Ovary (tissue), 7 donors: ENCODE measurements at regions not wholly inside any gene's neighbourhood (a gene's known extent, or its start where the extent isn't known, plus 50 kb on each side); places are given as distances from the start of the nearest gene placed in this dataset.

Experiments used
- DNase-seq, 5 donors: peaks; one replicate each; pipeline ENCODE4 v3.0.0-alpha.2; 2019 to 2020
- H3K27ac ChIP-seq, 2 donors: fragments of 200-600 bp; one replicate each; pipeline versions ENCODE4 v1.5.1 to v1.8.0; 2019 to 2022
- H3K27me3 ChIP-seq: fragments of 200-600 bp; one replicate; pipeline ENCODE4 v1.8.0; 2022
- H3K36me3 ChIP-seq: fragments of 200-600 bp; sonication (generic); one replicate; pipeline ENCODE4 v1.5.1; 2019
- H3K4me1 ChIP-seq: one replicate; pipeline ENCODE4 v1.8.1; 2013; ENCODE audit warnings: mild to moderate bottlenecking, moderate library complexity; ENCODE audit not compliant: insufficient read depth
- H3K4me3 ChIP-seq: fragments of 200-600 bp; sonication (generic); one replicate; pipeline ENCODE4 v1.5.1; 2017
- H3K9me3 ChIP-seq, 2 donors: fragments of 200-600 bp in 1 of 2; sonication (generic) in 1 of 2; one replicate each; pipeline versions ENCODE4 v1.5.1 to v1.8.1; 2013 to 2019; ENCODE audit warnings: mild to moderate bottlenecking in 1 of 2, moderate library complexity in 1 of 2
- CTCF ChIP-seq, 3 donors: fragments of 450-650 bp in 2 of 3; fragments of 200-600 bp in 1 of 3; IDR thresholded peaks; one replicate each; pipeline versions ENCODE4 v1.5.1 to v1.8.0; 2016 to 2022; ENCODE audit warnings: antibody characterized with exemption in 3 of 3, mild to moderate bottlenecking in 1 of 3
- EP300 ChIP-seq: sonication (generic); formaldehyde crosslinking; IDR thresholded peaks from one replicate; pipeline ENCODE4 v1.6.1; 2017; ENCODE audit warnings: antibody characterized with exemption
- POLR2A ChIP-seq: fragments of 450-650 bp; IDR thresholded peaks from one replicate; pipeline ENCODE4 v1.6.1; 2017; ENCODE audit warnings: antibody characterized with exemption, mild to moderate bottlenecking, moderate library complexity
- WGBS, 3 donors: extraction: QIAGEN DNeasy Blood & Tissue Kit in 1 of 3; methylation state at CpG; one replicate each; pipeline versions ENCODE4 v1.1.5 to v1.1.7; 2013 to 2017; 5-methylcytosine and 5-hydroxymethylcytosine counted together
- intact Hi-C, 4 donors: fragments of 100-400 bp; cut with DNase I; formaldehyde crosslinking; loops; one replicate each; pipeline versions ENCODE4 v1.11.0 to v1.15.1; 2022 to 2023
- donor health status: DM: no; HTN: no; CAD: no; lungs with moderate emphysema.
- donor health status: DM: no; HTN: no; CAD: no.
- donor health status: Bipolar disorder and iron deficiency.
- donor health status: DM: no; HTN: no; CAD: no.
- donor health status: DM: yes; HTN: yes; CAD: no.

DNA sequence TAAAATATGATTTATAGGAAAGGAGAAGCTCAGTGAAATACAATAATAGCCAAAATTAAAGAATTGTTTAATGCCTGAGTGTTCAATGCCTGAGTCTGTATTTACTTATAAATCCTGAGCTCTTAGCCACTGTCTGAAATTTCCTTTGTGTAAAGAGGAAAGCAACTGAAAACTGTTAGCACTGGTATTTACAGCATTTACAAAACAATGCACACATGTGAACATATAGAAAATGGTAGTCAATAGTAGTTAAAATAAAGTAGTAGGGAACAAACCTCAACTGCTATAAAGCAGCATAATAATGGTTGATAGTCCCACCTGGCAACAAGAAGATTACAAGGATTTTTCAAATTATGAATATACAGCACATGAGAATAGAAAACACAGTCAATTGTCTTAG lies 1137.1 kb upstream of the ATXN8OS start:
- no peak overlapping the region for H3K27ac ChIP-seq
- no peak for DNase-seq
- intact Hi-C loops = no loop called here
- H3K36me3 ChIP-seq = no peaks in the 10 kb centered on the region
- H3K9me3 ChIP-seq = no peaks in the 10 kb centered on the region
- H3K27me3 ChIP-seq = no peaks in the 10 kb centered on the region
- H3K4me1 ChIP-seq = no peaks in the 10 kb centered on the region
- no peak overlapping the region for H3K4me3 ChIP-seq
- TF ChIP-seq EP300 (no peak), CTCF (IDR thresholded peaks at IDR 0.05) (no peak), POLR2A (no peak)

GRCh38 chr13:68948586-68948985 lies 1159.0 kb upstream of the ATXN8OS start:
- TF ChIP-seq CTCF (IDR thresholded peaks at IDR 0.05) (no peak), POLR2A (no peak), EP300 (no peak)
- intact Hi-C loops = no loop called here
- H3K4me1 ChIP-seq = no peaks in the 10 kb centered on the region
- H3K27ac ChIP-seq = no peak overlapping the region
- H3K27me3 ChIP-seq = peaks cover 2% of the 10 kb centered on the region
- no peak overlapping the region for H3K4me3 ChIP-seq
- no peaks in the 10 kb centered on the region for H3K9me3 ChIP-seq
- no peaks in the 10 kb centered on the region for H3K36me3 ChIP-seq
- no peak for DNase-seq

GRCh38 chr13:68944272-68944671 lies 1163.4 kb upstream of the ATXN8OS start:
- Histone ChIP-seq H3K4me1 (no peaks in the 10 kb centered on the region), H3K9me3 (no peaks in the 10 kb centered on the region), H3K4me3 (no peak overlapping the region), H3K27me3 (peaks cover 2% of the 10 kb centered on the region), H3K36me3 (no peaks in the 10 kb centered on the region), H3K27ac (no peak overlapping the region)
- no peak for DNase-seq
- intact Hi-C loops = no loop called here
- WGBS, 3 donors = 90 to 93% (median 92%) methylated on average over 2 of the region's 2 CpGs
- TF ChIP-seq CTCF (IDR thresholded peaks at IDR 0.05) (no peak), EP300 (no peak), POLR2A (no peak)

DNA sequence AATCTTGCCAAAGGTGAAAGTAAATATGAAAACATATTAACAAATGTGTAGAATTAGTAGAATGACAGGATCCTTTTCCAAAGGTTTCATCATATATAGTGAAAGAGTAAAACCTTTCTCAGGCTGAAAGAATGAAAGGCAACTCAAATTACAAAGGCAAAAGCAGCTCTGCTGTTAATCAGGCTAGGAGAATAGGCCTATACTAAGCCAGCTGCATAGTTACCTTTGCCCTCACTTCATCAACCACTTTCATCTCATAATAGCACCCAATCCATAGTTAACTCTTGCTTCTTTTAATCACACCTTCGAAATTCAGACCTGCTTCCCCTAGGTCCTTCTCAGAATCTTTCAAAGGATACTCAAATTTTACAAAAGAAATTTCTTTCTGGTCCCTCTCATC lies 1167.6 kb upstream of the ATXN8OS start:
- Histone ChIP-seq H3K4me1 (no peaks in the 10 kb centered on the region), H3K9me3 (no peaks in the 10 kb centered on the region), H3K36me3 (no peaks in the 10 kb centered on the region), H3K27me3 (no peaks in the 10 kb centered on the region), H3K4me3 (no peak overlapping the region), H3K27ac (no peak overlapping the region)
- TF ChIP-seq CTCF (IDR thresholded peaks at IDR 0.05) = no peak
- TF ChIP-seq POLR2A = no peak
- TF ChIP-seq EP300 = no peak
- intact Hi-C loops = no loop called here
- DNase-seq = no peak
- 18 to 44% (median 41%) methylated on average over 1 of the region's 1 CpG for WGBS, 3 donors

- H3K36me3 ChIP-seq = no peaks in the 10 kb centered on the region
- intact Hi-C loops = no loop called here
- 83 to 88% (median 84%) methylated on average over 5 of the region's 5 CpGs for WGBS, 3 donors
- no peaks in the 10 kb centered on the region for H3K4me1 ChIP-seq
- H3K27me3 ChIP-seq = no peaks in the 10 kb centered on the region
- H3K4me3 ChIP-seq = no peak overlapping the region
- no peak for TF ChIP-seq EP300
- no peak for TF ChIP-seq CTCF (IDR thresholded peaks at IDR 0.05)
- no peak for TF ChIP-seq POLR2A
- no peak overlapping the region for H3K27ac ChIP-seq
- H3K9me3 ChIP-seq = no peaks in the 10 kb centered on the region
- DNase-seq = no peak
Measured at GRCh38 chr13:68938639-68939038, 1169.0 kb upstream of the ATXN8OS start.
